Endothelial cell of umbilical vein (primary cell): ENCODE measurements at regions not wholly inside any gene's neighbourhood (a gene's known extent, or its start where the extent isn't known, plus 50 kb on each side); places are given as distances from the start of the nearest gene placed in this dataset.

Experiments
- BruUV-seq: library from RNA; stranded (reverse); fragments of 400-500 nt; replicated peaks from 2 replicates; lab custom pipeline; 2021; lab: Mats Ljungman, UMichigan
- CTCF ChIA-PET: fragments of 300-600, 350-600 bp; sonication (Branson Sonifier 250); formaldehyde crosslinking; loops from one replicate; lab custom pipeline; 2021; ENCODE audit warnings: antibody characterized with exemption, inconsistent platforms; lab: Charles Lee
- POLR2A ChIA-PET: fragments of 300-600, 350-600 bp; sonication (Branson Sonifier 250); formaldehyde crosslinking; loops from one replicate; lab custom pipeline; 2021; ENCODE audit warnings: antibody characterized with exemption, inconsistent platforms; lab: Charles Lee
- DNase-seq: peaks from one replicate; pipeline ENCODE4 v3.0.0-alpha.2; 2011; ENCODE audit warnings: low read depth, low spot score
- FAIRE-seq: peaks from 2 replicates; lab custom pipeline; 2011; peaks lifted over from hg19 to GRCh38; lab: Jason Lieb, UNC
- H2AFZ ChIP-seq: 2 replicates; pipeline ENCODE4 v1.6.0; 2012; ENCODE audit warnings: low read depth, low read length, control low read depth, inconsistent platforms
- H3K27ac ChIP-seq: 2 replicates; pipeline ENCODE4 v1.5.1; 2011; ENCODE audit warnings: low read depth, mild to moderate bottlenecking, control low read depth, low read length, moderate library complexity; ENCODE audit not compliant: insufficient read depth
- H3K27me3 ChIP-seq, 2 experiments: 2 replicates each; pipeline versions ENCODE4 v1.6.0 to v1.6.1; 2011; ENCODE audit warnings: low read length in 2 of 2, mixed read lengths in 1 of 2; ENCODE audit not compliant: control insufficient read depth in 2 of 2, insufficient read depth in 2 of 2
- H3K36me3 ChIP-seq, 2 experiments: 2 replicates in 1 of 2; 3 replicates in 1 of 2; pipeline ENCODE4 v1.5.1; 2011; ENCODE audit warnings: low read length in 2 of 2, mild to moderate bottlenecking in 1 of 2, moderate library complexity in 1 of 2; ENCODE audit not compliant: control insufficient read depth in 2 of 2, insufficient read depth in 2 of 2; ENCODE audit errors: extremely low read depth in 1 of 2
- H3K4me1 ChIP-seq: 3 replicates; pipeline ENCODE4 v1.5.1; 2011; ENCODE audit warnings: mild to moderate bottlenecking, low read length; ENCODE audit not compliant: control insufficient read depth, insufficient read depth; ENCODE audit errors: extremely low read depth
- H3K4me2 ChIP-seq: 2 replicates; pipeline ENCODE4 v1.6.1; 2011; ENCODE audit warnings: low read length, control low read depth, mixed read lengths; ENCODE audit not compliant: insufficient read depth
- H3K4me3 ChIP-seq, 3 experiments: fragments of 200-600 bp in 1 of 3; sonication (generic), shearing (Covaris generic) in 1 of 3; replicated peaks in 1 of 3; 2 replicates each; pipeline ENCODE4 v1.5.1; 2011 to 2016; ENCODE audit warnings: control low read depth in 3 of 3, low read length in 3 of 3, mild to moderate bottlenecking in 2 of 3, inconsistent platforms in 1 of 3, low read depth in 1 of 3, moderate library complexity in 1 of 3; ENCODE audit not compliant: insufficient read depth in 1 of 3
- H3K79me2 ChIP-seq: 2 replicates; pipeline ENCODE4 v1.6.0; 2012; ENCODE audit warnings: low read length, inconsistent platforms; ENCODE audit not compliant: control insufficient read depth, insufficient read depth
- H3K9ac ChIP-seq: replicated peaks from 2 replicates; pipeline ENCODE3; 2011; ENCODE audit warnings: low read length, control low read depth; ENCODE audit not compliant: insufficient read depth; ENCODE audit errors: extremely low read depth
- H3K9me1 ChIP-seq: replicated peaks from 3 replicates; pipeline ENCODE4 v1.6.0; 2011; ENCODE audit warnings: mild to moderate bottlenecking, low read length; ENCODE audit not compliant: control insufficient read depth, insufficient read depth; ENCODE audit errors: extremely low read depth
- H3K9me3 ChIP-seq: replicated peaks from 2 replicates; pipeline ENCODE4 v1.5.1; 2012; ENCODE audit warnings: low read length, inconsistent platforms; ENCODE audit not compliant: control insufficient read depth, insufficient read depth
- H4K20me1 ChIP-seq: replicated peaks from 2 replicates; pipeline ENCODE3; 2011; ENCODE audit warnings: mild to moderate bottlenecking, low read length; ENCODE audit not compliant: control insufficient read depth, insufficient read depth; ENCODE audit errors: extremely low read depth
- EZH2 ChIP-seq: IDR thresholded peaks from 2 replicates; pipeline ENCODE4 v1.6.1; 2012; ENCODE audit warnings: borderline replicate concordance, low read depth, mild to moderate bottlenecking, moderate library complexity, low read length, inconsistent platforms; ENCODE audit not compliant: severe bottlenecking
- FOS ChIP-seq: IDR thresholded peaks from 2 replicates; pipeline ENCODE4 v1.6.1; 2011; ENCODE audit warnings: mild to moderate bottlenecking, low read length, moderate library complexity, borderline replicate concordance; ENCODE audit not compliant: insufficient read depth
- GATA2 ChIP-seq: IDR thresholded peaks from 2 replicates; pipeline ENCODE4 v1.7.0; 2011; ENCODE audit warnings: low read depth, mild to moderate bottlenecking, moderate library complexity, mixed read lengths, low read length; ENCODE audit not compliant: insufficient read length, insufficient read depth
- JUN ChIP-seq: IDR thresholded peaks from 2 replicates; pipeline ENCODE4 v1.6.1; 2011; ENCODE audit warnings: borderline replicate concordance, low read depth; ENCODE audit not compliant: insufficient read length, insufficient read depth
- MAX ChIP-seq: IDR thresholded peaks from 2 replicates; pipeline ENCODE4 v1.6.1; 2011; ENCODE audit not compliant: insufficient read depth, insufficient read length
- MYC ChIP-seq: IDR thresholded peaks from one replicate; pipeline ENCODE4 v1.6.1; 2011; ENCODE audit warnings: mild to moderate bottlenecking, low read depth, low read length
- POLR2A ChIP-seq: IDR thresholded peaks from 2 replicates; pipeline ENCODE4 v1.6.1; 2012; ENCODE audit warnings: low read depth, mild to moderate bottlenecking, control low read depth, low read length
- POLR2AphosphoS5 ChIP-seq: IDR thresholded peaks from 2 replicates; pipeline ENCODE4 v1.6.1; 2012; ENCODE audit warnings: low read depth, mild to moderate bottlenecking, control low read depth, low read length, moderate library complexity; ENCODE audit not compliant: insufficient read depth
- dilution Hi-C: fragments of 300-500 bp; cut with MboI; formaldehyde crosslinking; loops from one replicate; pipeline ENCODE4 v1.15.0; 2019; ENCODE audit warnings: low sequenced_read_pairs; ENCODE audit not compliant: extremely low pct_ligation_motif_present
- intact Hi-C: fragments of 100-400 bp; cut with micrococcal nuclease; formaldehyde crosslinking; loops from one replicate; pipeline ENCODE4 v1.10.0; 2022
- TF ChIP-seq, protein P1 (sequence below), 2 donors: IDR thresholded peaks; 1 replicate in 1 of 2; 2 replicates in 1 of 2; pipeline ENCODE4 v1.5.1; 2011; ENCODE audit warnings: low read length in 2 of 2, mild to moderate bottlenecking in 2 of 2, moderate library complexity in 2 of 2, control low read depth in 1 of 2, inconsistent platforms in 1 of 2, low read depth in 1 of 2; ENCODE audit not compliant: insufficient read depth in 1 of 2; ENCODE audit errors: extremely low read depth in 1 of 2

- H3K4me1 ChIP-seq, result no peaks in the 10 kb centered on the region
- H3K79me2 ChIP-seq, result no peaks in the 10 kb centered on the region
- no peaks in the 10 kb centered on the region for H3K9me1 ChIP-seq
- no peaks in the 10 kb centered on the region for H4K20me1 ChIP-seq
- DNase-seq (no peak), FAIRE-seq (no peak)
- ChIA-PET POLR2A (no interaction called here), CTCF (no interaction called here)
- no peaks in the 10 kb centered on the region for H3K27me3 ChIP-seq
- H3K9me3 ChIP-seq, result peaks cover 7% of the 10 kb centered on the region
- H3K9ac ChIP-seq, result no peak overlapping the region
- TF ChIP-seq POLR2AphosphoS5 (no peak), GATA2 (no peak), MYC (no peak), POLR2A (no peak), MAX (no peak), JUN (no peak), EZH2 (no peak), FOS (no peak)
- TF ChIP-seq, protein P1, sequence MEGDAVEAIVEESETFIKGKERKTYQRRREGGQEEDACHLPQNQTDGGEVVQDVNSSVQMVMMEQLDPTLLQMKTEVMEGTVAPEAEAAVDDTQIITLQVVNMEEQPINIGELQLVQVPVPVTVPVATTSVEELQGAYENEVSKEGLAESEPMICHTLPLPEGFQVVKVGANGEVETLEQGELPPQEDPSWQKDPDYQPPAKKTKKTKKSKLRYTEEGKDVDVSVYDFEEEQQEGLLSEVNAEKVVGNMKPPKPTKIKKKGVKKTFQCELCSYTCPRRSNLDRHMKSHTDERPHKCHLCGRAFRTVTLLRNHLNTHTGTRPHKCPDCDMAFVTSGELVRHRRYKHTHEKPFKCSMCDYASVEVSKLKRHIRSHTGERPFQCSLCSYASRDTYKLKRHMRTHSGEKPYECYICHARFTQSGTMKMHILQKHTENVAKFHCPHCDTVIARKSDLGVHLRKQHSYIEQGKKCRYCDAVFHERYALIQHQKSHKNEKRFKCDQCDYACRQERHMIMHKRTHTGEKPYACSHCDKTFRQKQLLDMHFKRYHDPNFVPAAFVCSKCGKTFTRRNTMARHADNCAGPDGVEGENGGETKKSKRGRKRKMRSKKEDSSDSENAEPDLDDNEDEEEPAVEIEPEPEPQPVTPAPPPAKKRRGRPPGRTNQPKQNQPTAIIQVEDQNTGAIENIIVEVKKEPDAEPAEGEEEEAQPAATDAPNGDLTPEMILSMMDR (IDR thresholded peaks at IDR 0.05; ENCODE audit: extremely low read depth in 1 of 2, insufficient read depth in 1 of 2, low read depth in 1 of 2, low read length in 2 of 2), result no peak
- H3K4me2 ChIP-seq, result no peak overlapping the region
- dilution Hi-C loops, result no loop called here
- H2AFZ ChIP-seq, result no peak overlapping the region
- no TSS peak for BruUV-seq
- intact Hi-C loops, result no loop called here
- H3K4me3 ChIP-seq, result no peak overlapping the region
- H3K36me3 ChIP-seq, result no peaks in the 10 kb centered on the region
- H3K27ac ChIP-seq, result no peak overlapping the region
Observed at GRCh38 chr7:68025369-68025768, 1028.7 kb downstream of the TYW1 start.
